Transverse colon (tissue), 4 donors: ENCODE measurements at regions not wholly inside any gene's neighbourhood (a gene's known extent, or its start where the extent isn't known, plus 50 kb on each side); places are given as distances from the start of the nearest gene placed in this dataset.

ENCODE experiments used
- CTCF ChIP-seq, 5 experiments: fragments of 200-600 bp in 3 of 5; fragments of 450-650 bp in 2 of 5; sonication (generic) in 3 of 5; IDR thresholded peaks; 1 replicate in 2 of 5; 2 replicates in 3 of 5; pipeline ENCODE4 v1.5.1; 2016 to 2017; ENCODE audit warnings: antibody characterized with exemption in 5 of 5, inconsistent platforms in 3 of 5, mild to moderate bottlenecking in 2 of 5, moderate library complexity in 1 of 5
- POLR2A ChIP-seq: fragments of 450-650 bp; IDR thresholded peaks from one replicate; pipeline ENCODE4 v1.6.1; 2016; ENCODE audit warnings: antibody characterized with exemption, mild to moderate bottlenecking, moderate library complexity
- POLR2AphosphoS5 ChIP-seq, 3 donors: sonication (generic); formaldehyde crosslinking; IDR thresholded peaks; one replicate each; pipeline ENCODE4 v1.6.1; 2016; ENCODE audit warnings: antibody characterized with exemption in 3 of 3

GRCh38 chr21:22062472-22063139, 1064.4 kb downstream of the NCAM2 start:
- TF ChIP-seq CTCF (IDR thresholded peaks at IDR 0.05) (no peak), POLR2A (no peak), POLR2AphosphoS5 (IDR thresholded peaks at IDR 0.05) (peak in 1 of 3 donors; percentile 71)
